ENCODE measurements at regions not wholly inside any gene's neighbourhood (a gene's known extent, or its start where the extent isn't known, plus 50 kb on each side); places are given as distances from the start of the nearest gene placed in this dataset.
"Not testable (repeated sequence)": the region's sequence is repeated elsewhere in the genome, so short reads cannot be mapped to it uniquely, and the experiment has no call there.

DNA sequence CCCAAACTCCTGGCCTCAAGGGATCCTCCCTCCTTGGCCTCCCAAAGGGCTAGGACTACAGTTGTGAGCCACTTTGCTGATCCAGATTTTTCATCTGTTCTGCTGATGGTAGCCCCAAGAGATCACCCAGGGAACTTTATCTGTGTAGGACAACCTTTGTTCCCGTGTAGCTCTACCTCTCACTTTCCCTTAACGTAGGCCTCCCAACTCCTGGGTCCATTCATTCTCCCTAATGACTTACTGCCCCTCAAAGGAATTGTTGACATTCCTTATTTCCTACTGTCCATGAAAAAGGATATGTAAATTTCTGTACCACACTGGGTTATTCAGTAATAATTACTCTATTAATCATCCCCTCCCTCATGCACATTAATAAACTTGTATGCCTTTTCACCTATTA lies 51.0 kb upstream of the PHF24 start:
- DNase-seq (ENCODE audit: low spot score in 2 of 2), result no peak
- no peak for FAIRE-seq

DNA sequence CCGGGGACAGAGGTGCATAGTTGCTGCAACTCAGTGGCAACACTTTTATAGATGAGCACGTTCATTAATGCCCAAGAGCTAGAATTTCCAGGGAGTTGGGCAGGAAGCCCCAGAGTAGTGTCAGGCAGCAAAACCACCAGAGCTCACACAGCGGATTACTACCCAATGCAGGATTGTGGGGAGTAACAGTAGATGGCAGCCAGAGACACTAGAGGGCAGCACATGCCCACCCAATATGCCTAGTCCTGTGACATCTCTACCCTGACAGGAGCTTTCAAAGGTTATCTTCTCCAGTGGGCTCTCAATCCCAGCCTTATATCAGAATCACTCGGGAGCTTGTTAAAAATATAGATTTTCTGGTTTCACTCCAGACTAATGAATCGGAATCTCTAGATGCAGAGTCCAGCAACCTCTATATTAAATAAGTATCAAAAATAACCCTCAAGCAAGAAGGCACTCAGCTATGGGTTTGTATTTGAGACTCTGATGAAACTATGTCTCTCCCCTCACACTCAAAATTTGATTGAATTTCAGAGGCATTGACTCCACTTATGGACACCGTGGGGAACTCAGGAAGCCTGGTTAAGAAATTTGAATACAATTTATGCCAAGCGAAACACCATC lies 58.4 kb upstream of the PHF24 start:
- DNase-seq (ENCODE audit: low spot score in 2 of 2) (peak; percentile 54 to 66), FAIRE-seq (no peak)

DNA sequence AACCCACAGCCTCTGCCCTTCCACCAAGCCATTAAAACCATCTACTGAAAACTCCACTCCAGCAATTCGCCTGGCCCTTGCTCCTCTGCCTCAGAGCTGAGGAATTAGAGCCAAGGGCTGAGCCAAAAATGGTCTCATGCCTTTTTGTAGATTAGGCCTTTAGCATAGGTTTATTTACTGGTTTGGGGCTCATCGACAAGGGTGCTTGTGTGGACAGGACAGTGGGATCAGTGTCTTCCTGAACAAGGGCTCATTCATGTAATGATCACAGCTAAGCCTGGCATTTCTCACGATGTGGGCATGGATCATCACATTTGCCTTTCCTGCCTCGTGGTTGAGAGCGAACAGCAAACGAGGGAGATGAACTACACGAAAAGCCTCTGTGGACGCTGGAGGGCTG lies 59.2 kb upstream of the PHF24 start:
- peak; percentile 7 to 25 for DNase-seq (ENCODE audit: low spot score in 2 of 2)
- FAIRE-seq, result peak; percentile 42

DNA sequence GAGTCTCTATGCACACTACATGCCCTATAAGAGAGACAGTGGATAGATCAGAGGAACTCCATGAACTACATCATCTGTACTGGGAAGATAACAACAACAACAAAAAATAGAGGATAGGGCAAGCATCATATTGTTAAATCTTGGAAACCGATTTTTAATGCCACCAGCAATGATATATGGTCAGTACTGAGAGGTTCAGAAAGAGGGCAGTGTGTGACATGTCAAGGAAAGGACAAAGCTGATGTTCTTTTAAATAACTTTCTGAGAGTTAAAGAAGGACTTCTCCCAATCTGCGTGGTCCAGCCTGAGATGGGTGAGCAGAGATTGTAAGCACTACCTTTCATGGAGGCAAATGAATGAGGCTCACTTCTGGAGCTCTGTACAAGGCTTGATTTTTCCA lies 62.0 kb upstream of the PHF24 start:
- no peak for FAIRE-seq
- no peak for DNase-seq (ENCODE audit: low spot score in 2 of 2)

DNA sequence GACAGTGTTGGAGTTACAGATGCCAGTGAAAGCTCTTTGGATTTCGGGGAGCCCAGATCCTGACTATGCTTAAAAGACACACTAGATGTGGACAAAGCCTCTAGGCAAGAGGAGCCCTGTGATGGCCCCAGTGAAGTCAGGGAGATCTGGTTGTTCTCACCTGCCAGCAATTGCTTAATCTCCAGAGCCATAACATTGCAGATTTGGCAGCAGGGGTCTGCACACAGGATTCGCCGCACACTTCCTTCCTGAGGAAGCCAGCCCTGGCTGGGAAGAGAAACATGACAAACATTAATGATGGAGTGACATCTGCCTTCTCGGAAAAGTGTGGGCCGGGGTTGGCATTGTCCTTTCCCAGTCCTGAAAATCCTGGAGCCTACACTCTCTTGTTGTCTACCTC lies 65.2 kb upstream of the PHF24 start:
- no peak for FAIRE-seq
- DNase-seq (ENCODE audit: low spot score in 2 of 2), result no peak

DNA sequence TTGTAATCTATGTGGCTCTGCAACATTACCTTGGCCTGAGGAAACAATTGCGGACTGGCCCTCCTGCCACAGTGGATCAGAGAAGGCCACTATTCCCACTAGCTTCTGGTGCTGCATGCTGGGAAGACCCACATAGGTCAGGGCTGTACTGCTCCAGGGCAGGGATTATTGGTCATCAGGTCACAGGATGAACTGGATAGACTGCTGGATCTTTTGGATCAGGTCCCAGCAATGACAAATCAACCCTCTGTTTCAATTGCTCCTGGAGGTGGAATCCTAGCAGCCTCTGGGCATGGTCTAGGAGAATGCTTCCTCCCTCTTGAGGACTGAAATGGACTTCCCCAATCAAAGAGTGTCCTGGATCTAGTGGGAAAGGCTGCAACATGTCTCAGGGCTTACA lies 66.7 kb upstream of the PHF24 start:
- no peak for FAIRE-seq
- DNase-seq (ENCODE audit: low spot score in 2 of 2), result no peak

DNA sequence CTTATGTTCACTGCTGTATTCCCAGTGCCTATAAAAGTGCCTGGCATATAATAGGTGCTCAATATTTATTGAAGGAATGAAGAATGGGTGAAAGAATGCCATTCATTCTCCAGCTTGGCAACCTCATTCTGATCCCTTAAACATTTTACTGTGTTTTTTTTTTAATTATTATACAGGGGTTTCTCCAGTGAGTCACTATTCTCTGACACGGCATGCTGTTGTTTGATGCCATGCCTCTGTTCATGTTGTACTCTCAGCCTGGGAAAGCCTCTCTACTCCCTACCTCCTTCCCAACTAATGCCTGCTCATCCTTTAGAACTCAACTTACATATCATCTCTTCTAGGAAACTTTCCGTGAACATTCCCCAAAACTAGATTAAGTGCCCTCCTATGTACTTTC lies 70.2 kb upstream of the PHF24 start:
- DNase-seq (ENCODE audit: low spot score in 2 of 2), result no peak
- no peak for FAIRE-seq

DNA sequence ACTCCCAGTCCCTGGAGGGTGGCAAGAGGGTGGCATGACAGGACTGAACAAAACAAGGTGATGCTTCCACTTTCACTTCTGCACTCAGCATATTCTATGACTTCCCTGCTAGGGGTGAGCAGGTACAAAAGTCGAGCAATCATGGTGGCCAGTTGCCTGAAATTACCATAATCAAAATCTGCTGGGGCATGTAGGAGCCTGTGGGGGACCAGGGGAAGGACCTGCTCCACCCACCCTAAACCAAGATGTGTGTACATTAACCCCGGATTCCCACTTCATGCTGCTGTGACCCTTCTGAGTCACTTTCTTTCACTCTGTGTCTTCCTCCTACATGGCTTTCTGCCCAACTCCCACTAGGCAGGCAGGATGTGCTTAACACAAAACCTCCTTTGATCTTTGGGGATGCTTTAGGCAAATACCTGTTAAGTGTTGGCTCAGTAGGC lies 73.3 kb upstream of the PHF24 start:
- FAIRE-seq (no peak), DNase-seq (ENCODE audit: low spot score in 2 of 2) (no peak)

DNA sequence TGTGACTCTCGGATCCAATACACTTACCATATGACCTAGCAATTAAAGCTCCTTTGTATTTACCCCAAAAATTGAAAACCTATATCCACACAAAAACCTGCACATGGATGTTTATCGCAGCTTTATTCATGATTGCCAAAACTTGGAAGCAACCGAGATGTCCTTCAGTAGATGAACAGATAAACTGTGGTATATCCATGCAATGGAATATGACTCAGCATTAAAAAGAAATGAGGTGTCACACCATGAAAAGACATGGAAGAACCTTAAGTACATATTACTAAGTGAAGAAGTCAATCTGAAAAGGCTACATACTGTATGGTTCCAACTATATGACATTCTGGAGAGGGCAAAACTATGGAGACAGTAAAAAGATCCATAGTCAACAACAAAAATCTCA lies 82.0 kb upstream of the PHF24 start:
- DNase-seq (ENCODE audit: low spot score in 2 of 2) (no peak), FAIRE-seq (no peak)

DNA sequence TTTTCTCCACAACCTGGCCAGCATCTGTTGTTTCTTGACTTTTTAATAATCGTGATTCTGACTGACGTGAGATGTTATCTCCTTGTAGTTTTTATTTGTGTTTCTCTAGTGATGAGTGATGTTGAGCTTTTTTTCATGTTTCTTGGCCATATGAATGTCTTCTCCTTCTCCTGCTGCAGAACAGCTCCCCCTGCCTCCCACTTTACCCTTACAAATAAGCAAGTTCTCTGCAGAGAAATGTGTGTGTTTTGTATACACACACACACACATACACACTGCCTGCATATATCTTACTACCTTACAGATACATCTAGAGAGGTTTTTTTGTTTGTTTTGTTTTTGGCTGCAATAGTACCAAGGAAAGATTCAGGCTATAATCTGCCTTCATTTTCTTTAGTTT lies 88.7 kb upstream of the PHF24 start:
- DNase-seq (ENCODE audit: low spot score in 2 of 2), result no peak

DNA sequence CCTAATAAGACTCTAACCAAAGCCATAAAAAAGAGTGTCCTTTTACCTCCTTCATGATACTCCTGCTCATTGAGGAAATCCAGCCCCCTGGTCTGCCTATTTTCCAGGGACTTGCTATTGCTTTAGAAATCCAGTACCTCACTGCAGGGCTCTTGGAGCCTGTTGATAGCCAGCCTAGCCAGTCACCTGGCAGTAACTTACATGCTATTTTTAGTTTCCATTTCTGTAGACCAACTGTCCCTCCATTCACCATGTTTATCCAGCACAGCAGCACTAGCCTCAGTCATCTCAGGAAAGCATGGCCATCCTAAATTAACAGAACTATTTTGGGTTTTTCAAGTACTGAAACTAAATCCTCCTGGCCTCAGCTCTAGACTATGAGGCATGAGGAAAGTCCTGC lies 91.5 kb upstream of the PHF24 start:
- DNase-seq (ENCODE audit: low spot score in 2 of 2), result no peak
- FAIRE-seq, result no peak

More for the DNA sequence above, 88.7 kb upstream of the PHF24 start:
- FAIRE-seq, result no peak

DNA sequence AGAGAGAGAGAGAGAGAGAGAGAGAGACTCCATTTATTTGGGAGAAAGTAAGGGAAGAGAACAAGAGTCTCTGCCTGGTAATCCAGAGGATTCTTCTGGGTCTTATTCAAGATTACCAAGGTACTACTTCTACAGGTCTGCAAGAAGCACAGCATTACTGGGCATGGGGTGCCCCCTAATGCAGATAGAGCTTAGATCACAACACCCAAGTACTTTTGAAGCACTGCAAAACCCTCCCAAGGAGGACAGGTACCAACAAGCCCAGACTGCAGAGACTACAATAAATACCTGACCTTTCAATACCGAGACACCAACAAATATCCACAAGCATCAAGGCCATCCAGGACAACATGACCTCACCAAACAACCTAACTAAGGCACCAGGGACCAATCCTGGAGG lies 94.7 kb upstream of the PHF24 start:
- no peak for FAIRE-seq

DNA sequence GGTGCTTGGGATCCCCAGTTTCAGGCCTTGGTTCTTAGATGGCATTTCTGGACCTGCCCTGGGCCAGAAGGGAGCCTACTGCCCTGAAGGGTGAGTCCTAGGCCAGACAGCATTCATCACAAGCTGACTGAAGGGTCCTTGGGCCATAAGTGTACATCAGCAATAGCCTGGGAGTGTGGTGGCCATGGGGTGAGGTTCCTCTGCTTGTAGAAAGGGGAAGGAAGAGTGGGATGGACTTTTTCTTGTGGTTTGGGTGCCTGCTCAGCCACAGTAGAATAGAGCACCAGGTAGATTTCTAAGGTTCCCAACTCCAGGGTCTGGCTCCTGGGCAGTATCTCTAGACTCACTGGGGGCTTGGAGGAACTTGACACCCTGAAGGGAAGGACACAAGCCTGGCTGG lies 95.2 kb upstream of the PHF24 start:
- no peak for FAIRE-seq
- DNase-seq (ENCODE audit: low spot score in 2 of 2), result no peak

More for the DNA sequence above, 94.7 kb upstream of the PHF24 start:
- DNase-seq (ENCODE audit: low spot score in 2 of 2), result no peak

DNA sequence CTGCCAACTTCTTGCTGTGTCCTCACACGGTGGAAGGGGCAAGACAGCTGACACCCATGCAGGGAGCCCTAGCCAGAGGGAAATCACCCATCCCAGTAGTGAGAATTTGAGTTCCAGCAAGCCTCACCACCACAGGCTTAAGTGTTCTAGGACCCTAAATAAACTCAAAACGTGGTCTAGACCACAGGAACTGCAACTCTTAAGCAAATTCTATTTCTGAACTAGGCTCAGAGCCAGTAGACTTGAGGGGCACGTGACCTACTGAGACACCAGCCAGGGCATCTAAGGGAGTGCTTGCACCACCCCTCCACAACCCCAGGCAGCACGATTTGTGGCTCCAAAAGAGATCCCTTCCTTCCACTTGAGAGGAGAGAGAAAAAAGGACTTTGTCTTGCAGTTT lies 96.0 kb upstream of the PHF24 start:
- FAIRE-seq (no peak), DNase-seq (ENCODE audit: low spot score in 2 of 2) (no peak)

DNA sequence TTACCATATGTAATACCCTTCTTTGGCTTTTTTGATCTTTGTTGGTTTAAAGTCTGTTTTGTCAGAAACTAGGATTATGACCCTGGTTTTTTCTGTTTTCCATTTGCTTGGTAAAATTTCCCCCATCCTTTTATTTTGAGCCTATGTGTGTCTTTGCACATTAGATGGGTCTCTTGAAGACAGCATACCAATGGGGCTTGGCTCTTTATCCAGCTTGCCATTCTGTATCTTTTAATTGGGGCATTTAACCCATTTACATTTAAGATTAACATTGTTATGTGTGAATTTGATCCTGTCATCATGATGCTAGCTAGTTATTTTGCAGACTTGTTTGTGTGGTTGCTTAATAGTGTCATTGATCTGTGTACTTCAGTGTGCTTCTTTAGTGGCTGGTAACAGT lies 103.1 kb upstream of the PHF24 start:
- FAIRE-seq; DNase-seq (ENCODE audit: low spot score in 2 of 2): not testable (repeated sequence)

DNA sequence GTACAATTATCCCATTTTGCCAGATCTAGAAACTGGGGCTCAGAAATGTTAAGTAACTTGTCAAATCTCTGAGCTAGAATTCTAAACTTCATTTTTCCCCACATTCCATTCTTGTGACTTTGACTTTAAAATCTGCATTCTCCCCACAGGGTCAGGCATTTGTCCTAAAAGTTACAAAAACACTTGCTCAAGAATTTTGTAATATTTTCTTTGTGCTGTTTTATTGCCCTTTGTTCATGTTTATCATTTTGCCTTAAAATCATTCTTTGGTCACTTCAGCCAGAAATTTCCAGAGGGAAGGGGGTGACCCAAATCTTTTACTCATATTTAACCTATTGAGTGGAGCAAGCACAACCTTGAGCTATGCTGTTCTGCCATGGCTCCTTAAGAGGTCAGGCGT lies 120.1 kb upstream of the CCL21 start:
- DNase-seq (ENCODE audit: low spot score in 2 of 2) (no peak), FAIRE-seq (no peak)

DNA sequence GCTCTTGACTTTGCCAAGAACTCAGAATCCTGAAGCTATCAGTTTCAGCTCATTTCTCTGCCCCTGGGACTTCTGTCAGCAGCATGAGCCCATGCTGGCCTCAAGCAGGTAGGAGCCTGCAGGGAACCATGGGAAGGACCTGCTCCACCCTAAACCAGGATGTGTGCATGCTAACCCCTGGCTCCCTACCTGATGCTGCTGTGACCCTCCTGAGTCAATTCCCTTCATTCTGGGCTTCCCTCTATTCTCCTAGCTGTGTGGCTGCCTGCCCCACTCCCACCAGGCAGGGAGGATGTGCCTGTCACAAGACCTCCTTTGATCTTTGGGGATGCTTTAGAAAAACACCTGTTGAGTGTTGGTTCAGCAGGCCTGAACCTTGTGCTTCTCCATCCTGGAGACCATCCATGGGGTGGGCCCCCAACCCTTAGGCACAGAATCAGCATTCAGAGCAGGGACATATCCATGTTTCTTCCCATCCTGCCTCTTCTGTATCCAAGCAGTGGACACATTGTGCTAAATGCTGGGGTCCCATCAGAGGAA lies 117.1 kb upstream of the CCL21 start:
- FAIRE-seq (no peak), DNase-seq (ENCODE audit: low spot score in 2 of 2) (no peak)

DNA sequence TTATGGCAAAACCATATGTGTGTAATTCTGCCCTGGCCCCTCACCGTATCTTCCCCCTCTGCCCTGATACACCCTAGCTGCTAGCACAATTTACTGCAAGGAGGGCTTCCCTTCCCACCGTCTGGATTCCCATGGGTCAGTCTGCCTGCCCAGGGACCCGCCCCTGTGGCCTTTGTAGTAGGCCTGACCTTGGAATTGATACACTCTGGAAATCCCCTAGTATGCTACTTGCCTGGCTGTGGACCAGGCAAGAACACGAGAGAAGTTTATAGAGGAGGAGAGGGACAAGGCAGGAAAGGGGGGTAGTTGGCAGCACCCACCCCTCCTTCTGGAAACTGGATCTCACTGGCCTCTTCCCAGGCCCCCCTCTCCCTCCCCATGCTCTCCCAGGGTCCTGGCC lies 115.8 kb upstream of the CCL21 start:
- DNase-seq (ENCODE audit: low spot score in 2 of 2) (no peak), FAIRE-seq (no peak)

DNA sequence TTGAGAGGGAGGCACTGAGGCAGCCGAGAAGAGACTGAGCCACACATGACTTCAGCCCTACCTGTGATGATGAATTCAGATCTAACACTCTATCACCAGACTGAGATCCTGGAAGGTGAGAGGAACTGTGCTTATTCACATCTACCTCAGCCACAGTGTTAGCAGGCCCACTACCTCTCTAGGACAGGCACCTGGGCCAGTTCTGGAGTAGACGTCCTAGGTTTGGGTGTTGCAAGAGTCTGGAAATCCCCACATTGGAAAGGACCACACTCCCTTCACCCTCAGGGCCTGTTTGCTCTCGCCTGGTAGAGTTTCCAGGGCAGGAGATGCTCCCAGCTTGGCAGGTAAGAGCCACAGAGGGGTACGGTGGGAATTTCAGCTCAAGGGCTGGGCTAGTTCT lies 113.8 kb upstream of the CCL21 start:
- FAIRE-seq, result no peak
- no peak for DNase-seq (ENCODE audit: low spot score in 2 of 2)

DNA sequence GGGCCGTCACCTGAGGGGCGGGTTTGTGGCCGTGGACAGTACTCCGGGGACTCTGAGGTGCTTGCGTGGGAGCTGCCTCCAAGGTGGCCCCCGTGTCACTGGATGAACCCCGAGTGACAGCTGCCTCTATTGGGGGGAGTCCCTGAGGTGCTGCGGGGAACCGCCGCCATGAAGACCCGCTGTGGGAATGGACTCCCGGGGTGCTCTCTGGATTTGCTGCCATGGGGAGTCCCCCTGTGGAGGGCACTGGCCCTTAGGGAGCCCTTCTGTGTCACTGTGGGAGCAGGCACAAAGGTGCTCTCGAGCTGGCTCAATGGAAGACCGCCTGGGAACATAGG lies 100.2 kb upstream of the CCL21 start:
- FAIRE-seq (no peak), DNase-seq (ENCODE audit: low spot score in 2 of 2) (no peak)

DNA sequence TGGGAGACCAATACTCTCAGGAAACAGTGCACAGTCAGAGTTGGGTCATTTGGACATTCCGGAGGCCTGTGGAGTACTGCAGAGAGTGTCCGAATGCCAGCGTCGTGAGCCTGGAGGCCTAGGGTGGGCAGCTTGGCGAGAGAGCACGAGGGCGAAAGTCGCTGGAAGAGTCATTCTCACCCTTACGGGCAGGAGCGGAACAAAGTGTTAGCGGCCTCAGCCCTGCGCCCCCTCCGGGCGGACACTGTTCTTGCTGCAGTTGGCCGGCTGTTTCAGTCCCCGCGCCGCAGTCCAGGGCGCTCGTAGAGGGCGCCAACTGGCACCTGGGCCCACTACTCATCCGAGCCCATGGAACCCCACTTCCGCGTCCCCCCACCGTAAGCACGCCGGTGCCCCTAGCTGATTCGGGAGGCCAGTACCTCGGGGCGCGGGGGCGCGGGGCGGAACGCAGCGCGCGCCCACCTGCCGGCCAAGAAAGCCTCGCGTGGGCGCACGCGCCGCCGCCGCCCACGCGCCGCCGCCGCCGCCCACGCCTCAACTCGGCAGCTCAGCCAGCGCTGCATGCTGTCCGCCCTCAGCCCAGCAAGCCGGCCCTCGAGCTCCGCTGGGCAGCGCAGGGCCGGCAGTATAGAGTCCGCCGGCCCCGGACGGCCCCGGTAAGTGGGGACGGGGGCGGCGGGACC lies 99.7 kb upstream of the CCL21 start:
- no peak for FAIRE-seq
- peak; percentile 23 to 28 for DNase-seq (ENCODE audit: low spot score in 2 of 2)

DNA sequence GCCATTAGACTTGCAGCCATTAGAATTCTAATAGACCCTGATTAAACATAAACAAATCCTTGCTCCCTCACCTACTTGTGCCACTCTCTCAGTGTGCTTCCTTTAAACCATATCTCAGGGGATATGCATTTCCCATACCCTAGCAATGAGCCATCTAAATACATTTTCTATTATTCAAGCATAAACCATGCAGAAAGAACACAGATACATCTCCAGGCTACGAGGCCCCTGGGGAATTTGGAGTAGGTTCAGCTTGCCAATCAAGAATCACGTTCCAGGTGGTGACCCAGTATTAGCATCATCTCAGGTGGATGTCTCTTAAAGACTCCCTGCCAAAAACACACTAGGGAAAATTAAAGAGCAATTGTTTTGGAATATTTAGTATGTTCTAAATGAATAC lies 93.0 kb upstream of the CCL21 start:
- no peak for DNase-seq (ENCODE audit: low spot score in 2 of 2)
- FAIRE-seq, result no peak
